Mammary epithelial cell (primary cell): ENCODE measurements at regions not wholly inside any gene's neighbourhood (a gene's known extent, or its start where the extent isn't known, plus 50 kb on each side); places are given as distances from the start of the nearest gene placed in this dataset.

Experiments
- CTCF ChIP-seq, 2 donors: IDR thresholded peaks in 1 of 2; conservative IDR thresholded peaks in 1 of 2; 2 replicates each; pipeline ENCODE4 v1.5.1; 2011 to 2012; ENCODE audit warnings: inconsistent platforms in 2 of 2, low read length in 2 of 2, mild to moderate bottlenecking in 2 of 2, control low read depth in 1 of 2, low read depth in 1 of 2; ENCODE audit not compliant: insufficient read depth in 1 of 2; ENCODE audit errors: extremely low read depth in 1 of 2
- EZH2 ChIP-seq: IDR thresholded peaks from 2 replicates; pipeline ENCODE4 v1.6.1; 2012; ENCODE audit warnings: low read length, inconsistent platforms, borderline replicate concordance

GRCh38 chr20:6623989-6624388, 143.5 kb upstream of the BMP2 start:
- TF ChIP-seq CTCF (conservative IDR thresholded peaks at IDR 0.05 in 1 of 2, IDR thresholded peaks at IDR 0.05 in 1 of 2; ENCODE audit: extremely low read depth in 1 of 2, insufficient read depth in 1 of 2, low read depth in 1 of 2, low read length in 2 of 2): no peak
- TF ChIP-seq EZH2: no peak
